Left ventricle myocardium inferior (tissue), 1 donor: ENCODE measurements at regions not wholly inside any gene's neighbourhood (a gene's known extent, or its start where the extent isn't known, plus 50 kb on each side); places are given as distances from the start of the nearest gene placed in this dataset.

Experiments
- DNase-seq: peaks from one replicate; pipeline ENCODE4 v3.0.0-alpha.2; 2020
- H3K27ac ChIP-seq: fragments of 200-600 bp; replicated peaks from 2 replicates; pipeline ENCODE4 v1.8.0; 2021
- H3K27me3 ChIP-seq: fragments of 200-600 bp; 2 replicates; pipeline ENCODE4 v1.8.0; 2021; ENCODE audit warnings: low read depth
- H3K36me3 ChIP-seq: fragments of 200-600 bp; 2 replicates; pipeline ENCODE4 v1.8.0; 2021
- H3K4me1 ChIP-seq: fragments of 200-600 bp; 2 replicates; pipeline ENCODE4 v1.8.0; 2021
- H3K4me3 ChIP-seq: fragments of 200-600 bp; 2 replicates; pipeline ENCODE4 v1.8.0; 2021; ENCODE audit warnings: mild to moderate bottlenecking, moderate library complexity
- H3K9me3 ChIP-seq: fragments of 200-600 bp; replicated peaks from 2 replicates; pipeline ENCODE4 v1.8.0; 2021
- intact Hi-C: fragments of 100-400 bp; cut with micrococcal nuclease; formaldehyde crosslinking; loops from one replicate; pipeline ENCODE4 v1.11.0; 2022
- TF ChIP-seq, protein P1 (sequence below): fragments of 200-600 bp; IDR thresholded peaks from 2 replicates; pipeline ENCODE4 v1.8.0; 2021; ENCODE audit warnings: antibody characterized with exemption, mild to moderate bottlenecking, borderline replicate concordance
- donor health status: DM: no; HTN: yes; CAD: no; lungs with severe emphysema.

DNA sequence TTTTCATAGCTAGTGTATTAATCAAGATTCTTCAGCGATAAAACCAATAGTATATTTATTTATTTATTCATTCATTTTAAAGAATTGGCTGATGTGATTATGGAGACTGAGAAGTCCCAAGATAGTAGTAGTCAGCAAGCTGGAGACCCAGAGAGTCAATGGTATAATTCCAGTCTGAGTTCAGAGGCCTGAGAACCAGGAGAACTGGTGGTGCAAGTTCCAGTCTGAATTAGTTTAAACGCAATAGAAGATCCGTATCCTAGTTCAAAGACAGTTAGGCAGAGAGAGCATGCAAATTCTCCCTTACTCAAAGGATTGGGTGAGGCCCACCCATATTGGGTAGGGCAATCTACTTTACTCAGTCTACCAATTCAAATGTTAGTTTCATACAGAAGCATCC is 364.2 kb upstream of the RPS23 start:
- Histone ChIP-seq H3K27ac (no peak overlapping the region), H3K27me3 (no peaks in the 10 kb centered on the region), H3K36me3 (no peaks in the 10 kb centered on the region), H3K4me3 (no peak overlapping the region), H3K4me1 (peaks cover 16% of the 10 kb centered on the region), H3K9me3 (no peaks in the 10 kb centered on the region)
- intact Hi-C loops: loop anchor here (5.0 kb wide), 1 partner anchor 290 kb away; no protein-coding TSS in a partner anchor
- TF ChIP-seq, protein P1, sequence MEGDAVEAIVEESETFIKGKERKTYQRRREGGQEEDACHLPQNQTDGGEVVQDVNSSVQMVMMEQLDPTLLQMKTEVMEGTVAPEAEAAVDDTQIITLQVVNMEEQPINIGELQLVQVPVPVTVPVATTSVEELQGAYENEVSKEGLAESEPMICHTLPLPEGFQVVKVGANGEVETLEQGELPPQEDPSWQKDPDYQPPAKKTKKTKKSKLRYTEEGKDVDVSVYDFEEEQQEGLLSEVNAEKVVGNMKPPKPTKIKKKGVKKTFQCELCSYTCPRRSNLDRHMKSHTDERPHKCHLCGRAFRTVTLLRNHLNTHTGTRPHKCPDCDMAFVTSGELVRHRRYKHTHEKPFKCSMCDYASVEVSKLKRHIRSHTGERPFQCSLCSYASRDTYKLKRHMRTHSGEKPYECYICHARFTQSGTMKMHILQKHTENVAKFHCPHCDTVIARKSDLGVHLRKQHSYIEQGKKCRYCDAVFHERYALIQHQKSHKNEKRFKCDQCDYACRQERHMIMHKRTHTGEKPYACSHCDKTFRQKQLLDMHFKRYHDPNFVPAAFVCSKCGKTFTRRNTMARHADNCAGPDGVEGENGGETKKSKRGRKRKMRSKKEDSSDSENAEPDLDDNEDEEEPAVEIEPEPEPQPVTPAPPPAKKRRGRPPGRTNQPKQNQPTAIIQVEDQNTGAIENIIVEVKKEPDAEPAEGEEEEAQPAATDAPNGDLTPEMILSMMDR: no peak
- no peak for DNase-seq

DNA sequence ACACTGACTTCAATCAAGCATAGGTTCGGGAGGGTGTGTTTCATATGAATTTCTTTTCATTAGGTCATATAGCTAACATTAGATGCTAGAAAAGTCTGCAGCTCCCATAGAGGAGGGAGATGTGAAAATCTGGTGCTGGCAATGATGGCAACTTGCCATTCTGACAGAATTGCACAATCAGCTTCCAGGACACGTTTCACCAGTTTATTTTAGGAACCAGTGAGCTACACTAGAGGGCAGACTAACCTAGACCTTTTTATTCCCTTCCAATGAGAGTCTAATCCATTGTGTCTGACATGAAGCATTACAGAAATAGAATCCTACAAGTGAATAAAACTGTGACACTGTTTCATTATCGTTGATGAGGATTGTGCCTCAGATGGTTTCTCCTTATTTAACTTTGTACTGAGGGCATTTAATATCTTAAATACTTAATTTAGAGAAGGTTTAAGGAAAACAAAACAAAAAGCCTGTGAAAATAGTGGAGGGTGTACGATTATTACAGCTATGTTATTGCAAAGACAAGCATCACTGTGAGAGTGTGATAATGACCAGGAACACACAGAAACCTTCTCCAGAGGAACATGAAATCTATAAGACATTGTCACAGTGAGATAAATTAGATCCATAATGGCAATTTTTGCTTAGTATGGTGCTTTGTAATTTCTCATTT is 363.3 kb upstream of the RPS23 start:
- intact Hi-C loops: loop anchor here (5.0 kb wide), 1 partner anchor 289 kb away; no protein-coding TSS in a partner anchor
- Histone ChIP-seq H3K4me3 (no peak overlapping the region), H3K27ac (peak overlapping the region; percentile 37), H3K4me1 (peaks cover 16% of the 10 kb centered on the region), H3K36me3 (no peaks in the 10 kb centered on the region), H3K27me3 (no peaks in the 10 kb centered on the region), H3K9me3 (no peaks in the 10 kb centered on the region)
- TF ChIP-seq, protein P1: peak; percentile 79
- peak; percentile 30 for DNase-seq

DNA sequence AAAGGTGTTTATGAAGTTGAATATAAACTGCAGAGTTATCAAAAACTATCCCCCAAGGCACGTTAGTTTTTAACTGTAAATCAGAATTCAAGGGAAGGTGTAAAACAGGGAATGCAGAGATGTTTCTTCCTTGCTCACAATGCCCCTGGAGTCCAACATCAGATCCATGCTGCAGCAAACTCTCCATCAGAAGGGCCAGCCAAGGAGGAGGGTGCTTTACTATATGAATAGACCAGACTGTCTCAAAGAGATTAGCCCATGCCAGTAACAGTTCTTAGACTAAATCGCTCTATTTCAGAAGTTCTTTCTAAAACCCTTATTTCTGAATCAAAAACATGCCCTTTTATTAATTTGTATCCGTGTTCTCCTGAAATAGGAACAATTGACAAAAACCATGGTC is 362.8 kb upstream of the RPS23 start:
- H3K9me3 ChIP-seq: no peaks in the 10 kb centered on the region
- H3K27ac ChIP-seq: no peak overlapping the region
- H3K4me1 ChIP-seq: peaks cover 16% of the 10 kb centered on the region
- no peaks in the 10 kb centered on the region for H3K27me3 ChIP-seq
- intact Hi-C loops: loop anchor here (5.0 kb wide), 1 partner anchor 289 kb away; no protein-coding TSS in a partner anchor
- no peak overlapping the region for H3K4me3 ChIP-seq
- TF ChIP-seq, protein P1: no peak
- no peaks in the 10 kb centered on the region for H3K36me3 ChIP-seq
- no peak for DNase-seq

DNA sequence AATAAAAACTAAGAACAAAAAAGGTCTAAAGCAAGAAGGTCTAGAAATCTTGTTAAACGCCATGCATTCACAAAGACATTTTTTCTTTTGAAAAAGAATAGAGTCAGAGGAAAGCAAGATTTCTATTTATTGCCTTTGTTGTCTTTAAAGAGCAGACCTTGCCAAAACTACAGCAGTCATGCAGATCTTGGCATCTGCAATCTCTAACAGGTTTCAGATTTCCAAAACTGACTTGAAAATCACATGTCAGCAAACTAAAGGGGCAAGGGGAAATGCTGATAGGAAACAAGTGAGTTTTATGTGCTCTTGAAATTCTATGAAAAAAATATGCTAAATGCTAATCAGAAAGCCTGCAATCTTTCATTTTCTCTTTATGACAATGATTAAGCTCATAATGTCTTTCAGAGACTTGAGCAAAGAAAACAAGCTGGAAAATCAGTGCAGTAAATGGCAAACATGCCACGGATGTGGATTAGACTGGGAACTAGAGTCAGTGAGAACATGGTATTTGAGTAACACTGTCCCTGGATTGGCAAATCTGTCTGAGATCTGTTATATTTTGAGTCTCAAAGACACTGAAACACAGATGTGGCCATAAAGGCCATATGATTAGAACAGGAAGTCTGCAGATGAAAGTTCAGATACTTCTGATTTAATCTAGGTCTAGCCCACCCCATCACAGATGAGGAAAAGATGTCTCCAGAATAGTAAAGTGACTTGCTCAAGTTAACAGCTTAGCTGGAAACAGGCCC is 361.4 kb upstream of the RPS23 start:
- intact Hi-C loops: loop anchor here (5.0 kb wide), 1 partner anchor 287 kb away; no protein-coding TSS in a partner anchor
- H3K27ac ChIP-seq: no peak overlapping the region
- no peak overlapping the region for H3K4me3 ChIP-seq
- no peak for DNase-seq
- no peaks in the 10 kb centered on the region for H3K36me3 ChIP-seq
- TF ChIP-seq, protein P1: no peak
- H3K9me3 ChIP-seq: no peaks in the 10 kb centered on the region
- H3K27me3 ChIP-seq: no peaks in the 10 kb centered on the region
- peaks cover 16% of the 10 kb centered on the region for H3K4me1 ChIP-seq

DNA sequence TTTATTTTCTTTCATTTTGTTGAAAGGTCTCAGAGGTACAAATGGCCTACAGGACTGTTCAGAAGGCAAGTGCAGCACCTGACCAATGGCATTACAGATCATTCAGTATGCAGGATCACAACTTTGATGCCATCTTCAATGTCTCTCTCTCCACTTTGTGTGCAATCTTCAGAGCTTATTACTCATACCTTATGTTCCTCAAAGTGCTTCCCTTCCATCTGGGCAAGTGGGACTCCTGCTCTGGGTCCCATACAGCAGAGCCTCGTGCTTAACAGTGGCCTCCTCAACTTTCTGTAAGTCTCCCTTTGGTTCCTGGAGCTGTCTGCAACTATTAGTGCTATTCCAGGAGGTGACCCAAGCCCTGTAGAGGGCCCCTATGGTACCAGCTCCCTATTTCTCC is 358.4 kb upstream of the RPS23 start:
- intact Hi-C loops: no loop called here
- no peak for DNase-seq
- H3K9me3 ChIP-seq: no peaks in the 10 kb centered on the region
- no peaks in the 10 kb centered on the region for H3K27me3 ChIP-seq
- H3K36me3 ChIP-seq: no peaks in the 10 kb centered on the region
- H3K4me1 ChIP-seq: peaks cover 14% of the 10 kb centered on the region
- no peak overlapping the region for H3K27ac ChIP-seq
- H3K4me3 ChIP-seq: no peak overlapping the region
- TF ChIP-seq, protein P1: no peak
